ENCODE measurements at regions not wholly inside any gene's neighbourhood (a gene's known extent, or its start where the extent isn't known, plus 50 kb on each side); places are given as distances from the start of the nearest gene placed in this dataset.

- DNase-seq (ENCODE audit: low spot score in 2 of 2) = no peak
- Histone ChIP-seq H3K9me3 (no peaks in the 10 kb centered on the region), H3K4me3 (no peak overlapping the region), H3K27me3 (no peaks in the 10 kb centered on the region), H3K36me3 (no peaks in the 10 kb centered on the region), H3K27ac (no peak overlapping the region), H3K4me1 (no peaks in the 10 kb centered on the region)
- TF ChIP-seq POLR2A (IDR thresholded peaks at IDR 0.05) = no peak
- TF ChIP-seq POLR2AphosphoS5 (IDR thresholded peaks at IDR 0.05) = no peak
- no peak for TF ChIP-seq CTCF (IDR thresholded peaks at IDR 0.05)
- intact Hi-C loops (cut with DNase I; ENCODE audit: low total_unique reads) = no loop called here
Measured at GRCh38 chr1:82245345-82246014, 444.7 kb downstream of the ADGRL2 start.

- no peak overlapping the region for H3K4me3 ChIP-seq
- no peak overlapping the region for H3K27ac ChIP-seq
- no peak for DNase-seq (ENCODE audit: low spot score in 2 of 2)
- H3K4me1 ChIP-seq = no peaks in the 10 kb centered on the region
- TF ChIP-seq POLR2A (IDR thresholded peaks at IDR 0.05) (no peak), POLR2AphosphoS5 (IDR thresholded peaks at IDR 0.05) (no peak), CTCF (IDR thresholded peaks at IDR 0.05) (no peak)
- H3K36me3 ChIP-seq = no peaks in the 10 kb centered on the region
- intact Hi-C loops (cut with DNase I; ENCODE audit: low total_unique reads) = no loop called here
- H3K27me3 ChIP-seq = no peaks in the 10 kb centered on the region
- no peaks in the 10 kb centered on the region for H3K9me3 ChIP-seq
Measured at GRCh38 chr1:82240571-82240970, 439.8 kb downstream of the ADGRL2 start.

- no peak for TF ChIP-seq CTCF (IDR thresholded peaks at IDR 0.05)
- no peak for TF ChIP-seq POLR2A (IDR thresholded peaks at IDR 0.05)
- TF ChIP-seq POLR2AphosphoS5 (IDR thresholded peaks at IDR 0.05) = no peak
- H3K27ac ChIP-seq = no peak overlapping the region
- H3K36me3 ChIP-seq = no peaks in the 10 kb centered on the region
- H3K4me1 ChIP-seq = peaks cover under 1 to 12% of the 10 kb centered on the region in 2 donors
- DNase-seq (ENCODE audit: low spot score in 2 of 2) = no peak
- intact Hi-C loops (cut with DNase I; ENCODE audit: low total_unique reads) = no loop called here
- H3K9me3 ChIP-seq = no peaks in the 10 kb centered on the region
- no peaks in the 10 kb centered on the region for H3K27me3 ChIP-seq
- no peak overlapping the region for H3K4me3 ChIP-seq
Measured at GRCh38 chr1:82230667-82231066, 429.9 kb downstream of the ADGRL2 start.

GRCh38 chr1:82227306-82228095 is 426.8 kb downstream of the ADGRL2 start:
- intact Hi-C loops (cut with DNase I; ENCODE audit: low total_unique reads) = no loop called here
- DNase-seq (ENCODE audit: low spot score in 2 of 2) = peak in 1 of 2 donors; percentile 60
- Histone ChIP-seq H3K4me1 (peaks cover 4 to 15% of the 10 kb centered on the region in 2 donors), H3K4me3 (no peak overlapping the region), H3K36me3 (no peaks in the 10 kb centered on the region), H3K27ac (peak overlapping the region; percentile 57 to 58), H3K9me3 (no peaks in the 10 kb centered on the region), H3K27me3 (no peaks in the 10 kb centered on the region)
- TF ChIP-seq POLR2AphosphoS5 (IDR thresholded peaks at IDR 0.05) (peak in 1 of 3 donors; percentile 57), POLR2A (IDR thresholded peaks at IDR 0.05) (no peak)

GRCh38 chr1:82226186-82226505 is 425.4 kb downstream of the ADGRL2 start:
- DNase-seq (ENCODE audit: low spot score in 2 of 2) = no peak
- H3K27me3 ChIP-seq = no peaks in the 10 kb centered on the region
- no peak for TF ChIP-seq POLR2AphosphoS5 (IDR thresholded peaks at IDR 0.05)
- TF ChIP-seq CTCF (IDR thresholded peaks at IDR 0.05) = no peak
- no peak for TF ChIP-seq POLR2A (IDR thresholded peaks at IDR 0.05)
- peaks cover 4 to 15% of the 10 kb centered on the region in 2 donors for H3K4me1 ChIP-seq
- H3K27ac ChIP-seq = peak overlapping the region in 1 of 2 donors; percentile 51
- H3K4me3 ChIP-seq = no peak overlapping the region
- no peaks in the 10 kb centered on the region for H3K36me3 ChIP-seq
- intact Hi-C loops (cut with DNase I; ENCODE audit: low total_unique reads) = no loop called here
- no peaks in the 10 kb centered on the region for H3K9me3 ChIP-seq
